GM23338 (cell line): ENCODE measurements at regions not wholly inside any gene's neighbourhood (a gene's known extent, or its start where the extent isn't known, plus 50 kb on each side); places are given as distances from the start of the nearest gene placed in this dataset.

Source experiments
- CREB1 ChIP-seq: fragments of 250-450 bp; sonication (Bioruptor Pico); IDR thresholded peaks from 2 replicates; pipeline ENCODE4 v1.5.0; 2020; ENCODE audit warnings: low read depth, mild to moderate bottlenecking, moderate library complexity
- CTCF ChIP-seq, 2 experiments: fragments of 200-600 bp in 1 of 2; sonication (generic) in 1 of 2; conservative IDR thresholded peaks; 2 replicates each; pipeline versions ENCODE4 v1.5.1 to v1.6.1; 2016 to 2017; ENCODE audit warnings: antibody characterized with exemption in 2 of 2, low read depth in 2 of 2, mild to moderate bottlenecking in 2 of 2, moderate library complexity in 1 of 2
- ETS1 ChIP-seq: IDR thresholded peaks from 2 replicates; pipeline ENCODE4 v1.6.1; 2016; ENCODE audit warnings: antibody characterized with exemption
- EZH2 ChIP-seq: fragments of 200-600 bp; sonication (generic); IDR thresholded peaks from one replicate; pipeline ENCODE4 v1.8.0; 2017; ENCODE audit warnings: antibody characterized with exemption, mild to moderate bottlenecking, low read depth; ENCODE audit not compliant: unreplicated experiment
- EZH2phosphoT487 ChIP-seq: fragments of 200-600 bp; sonication (generic); IDR thresholded peaks from one replicate; pipeline ENCODE4 v1.8.1; 2018; ENCODE audit warnings: antibody characterized with exemption; ENCODE audit not compliant: unreplicated experiment
- JUNB ChIP-seq: IDR thresholded peaks from one replicate; pipeline ENCODE4 v1.6.1; 2016; ENCODE audit warnings: antibody characterized with exemption; ENCODE audit not compliant: unreplicated experiment
- NANOG ChIP-seq: IDR thresholded peaks from 2 replicates; pipeline ENCODE4 v1.6.1; 2016; ENCODE audit warnings: antibody characterized with exemption, borderline replicate concordance
- POLR2AphosphoS5 ChIP-seq: IDR thresholded peaks from 2 replicates; pipeline ENCODE4 v1.6.1; 2016; ENCODE audit warnings: antibody characterized with exemption, low read depth
- REST ChIP-seq: IDR thresholded peaks from one replicate; pipeline ENCODE4 v1.6.1; 2018; ENCODE audit warnings: antibody characterized with exemption; ENCODE audit not compliant: unreplicated experiment
- ZNF114 ChIP-seq: fragments of 250-450 bp; sonication (Bioruptor Pico); IDR thresholded peaks from 2 replicates; pipeline ENCODE4 v1.5.0; 2020; ENCODE audit warnings: mild to moderate bottlenecking, moderate library complexity

GRCh38 chr5:165202519-165202910 lies 1697.1 kb downstream of the MAT2B start:
- no peak for TF ChIP-seq CTCF (conservative IDR thresholded peaks at IDR 0.05; ENCODE audit: low read depth in 2 of 2)
- no peak for TF ChIP-seq EZH2
- TF ChIP-seq REST: no peak
- no peak for TF ChIP-seq CREB1 (CRISPR knock-in tag)
- TF ChIP-seq EZH2phosphoT487: no peak
- no peak for TF ChIP-seq ZNF114
- no peak for TF ChIP-seq POLR2AphosphoS5
- no peak for TF ChIP-seq JUNB
- no peak for TF ChIP-seq ETS1
- no peak for TF ChIP-seq NANOG
